HG02938 (cell line): ENCODE measurements at regions not wholly inside any gene's neighbourhood (a gene's known extent, or its start where the extent isn't known, plus 50 kb on each side); places are given as distances from the start of the nearest gene placed in this dataset.
A peak's percentile ranks its signal among the peaks of the same experiment; 100 is the strongest.

Source experiments
- ATAC-seq: cut with Tn5 transposase; IDR thresholded peaks from one replicate; pipeline ENCODE4 v1.9.1; 2021; ENCODE audit warnings: mild to moderate bottlenecking, moderate library complexity; ENCODE audit not compliant: unreplicated experiment

GRCh38 chr6:47118611-47119010 lies 76.5 kb upstream of the ADGRF1 start:
- ATAC-seq, result no peak

DNA sequence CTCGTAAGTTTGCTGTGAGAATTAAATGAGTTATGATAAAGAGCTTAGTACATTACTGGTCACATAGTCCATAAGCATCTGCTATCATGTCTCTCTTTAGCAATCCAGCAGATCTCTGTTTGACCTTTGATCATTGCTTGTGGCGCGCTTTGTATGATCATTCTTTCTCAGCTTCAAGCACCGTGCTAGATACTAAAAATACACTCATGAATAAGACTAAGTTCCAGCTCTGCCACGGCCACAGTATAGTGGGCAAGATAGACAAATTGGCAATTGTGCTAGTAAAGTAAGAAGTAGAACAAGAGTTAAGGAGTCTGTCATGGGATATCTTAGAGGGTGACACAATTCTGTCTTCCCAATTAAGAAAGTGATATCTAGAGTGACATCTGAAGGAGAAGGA lies 75.2 kb upstream of the ADGRF1 start:
- ATAC-seq, result no peak

DNA sequence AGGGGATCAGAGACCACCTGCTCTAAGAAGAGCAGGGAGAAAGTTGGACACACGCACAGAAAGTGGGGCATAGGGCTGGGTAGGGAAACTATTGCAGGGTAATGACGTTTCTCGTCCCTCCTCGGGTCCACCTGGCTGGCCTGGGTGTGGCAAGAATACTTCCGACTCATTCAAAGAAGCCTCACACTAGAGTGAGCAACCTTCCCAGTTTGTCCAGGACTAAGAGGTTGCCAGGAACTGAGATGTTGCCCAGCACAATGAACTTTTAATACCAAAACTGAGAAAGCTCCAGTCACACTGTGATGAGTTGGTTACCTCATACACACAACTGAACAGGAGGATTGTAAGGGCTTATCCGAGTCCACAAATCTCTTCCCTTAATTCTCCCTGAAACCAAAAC lies 74.5 kb upstream of the ADGRF1 start:
- no peak for ATAC-seq

- ATAC-seq, result no peak
Measured at GRCh38 chr6:47116086-47116485, 74.0 kb upstream of the ADGRF1 start.

GRCh38 chr6:47114460-47114859 lies 72.3 kb upstream of the ADGRF1 start:
- no peak for ATAC-seq

DNA sequence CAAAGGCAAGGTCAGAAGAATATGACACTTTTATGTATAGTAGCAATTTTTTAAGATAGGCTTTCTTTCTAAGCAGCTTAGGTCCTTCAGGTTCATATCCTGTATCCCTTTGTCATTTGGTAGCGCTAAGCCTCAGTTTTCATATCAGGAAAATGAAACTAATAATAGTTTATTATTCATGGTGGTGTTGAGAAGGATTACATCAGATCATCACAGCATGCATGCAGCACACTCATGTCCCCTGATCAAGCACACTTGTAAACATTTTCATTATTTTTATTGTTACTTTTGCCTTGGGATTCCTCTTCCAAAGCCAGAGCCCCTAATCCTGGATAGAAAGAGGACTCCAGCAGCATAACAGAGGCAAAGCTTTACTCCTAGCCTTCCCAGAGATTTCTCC lies 70.2 kb upstream of the ADGRF1 start:
- ATAC-seq, result no peak

DNA sequence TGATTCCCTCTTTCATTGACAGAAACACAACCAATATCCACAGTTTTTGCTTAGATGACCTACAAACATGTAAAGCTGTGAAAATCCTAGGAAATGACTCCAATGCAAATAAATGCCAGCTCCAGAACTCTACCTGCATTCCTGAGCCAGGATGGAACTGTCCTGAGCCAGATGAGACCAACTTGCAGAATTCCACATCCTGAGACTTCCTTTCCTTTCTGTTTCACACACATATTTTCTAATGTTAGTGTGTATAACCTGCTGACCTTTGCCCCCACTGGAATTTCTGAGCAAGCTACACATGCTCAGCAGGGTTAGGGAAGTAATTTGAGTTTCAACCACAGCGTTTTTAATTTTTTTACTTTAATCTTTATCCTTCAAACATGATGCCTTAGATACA lies 69.6 kb upstream of the ADGRF1 start:
- ATAC-seq, result no peak

DNA sequence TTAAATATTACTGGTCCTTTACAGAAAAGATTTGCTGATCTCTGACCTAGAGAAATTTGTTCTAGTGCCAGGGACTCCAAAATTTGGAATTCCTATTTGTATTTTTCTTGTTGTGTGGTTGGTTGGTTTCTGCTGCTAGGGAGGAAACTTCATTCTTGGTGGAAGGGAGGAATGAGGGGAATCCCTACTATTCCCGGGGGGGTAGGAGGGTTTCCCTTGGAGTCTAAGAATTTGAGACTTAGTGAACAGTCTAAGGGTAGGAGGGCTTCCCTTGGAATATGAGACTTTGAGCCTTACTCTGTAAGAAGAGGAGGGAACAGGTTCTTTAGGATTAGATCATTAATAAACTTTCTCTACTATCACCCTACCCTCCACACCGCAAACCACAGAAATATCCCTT lies 67.1 kb upstream of the ADGRF1 start:
- ATAC-seq, result no peak

DNA sequence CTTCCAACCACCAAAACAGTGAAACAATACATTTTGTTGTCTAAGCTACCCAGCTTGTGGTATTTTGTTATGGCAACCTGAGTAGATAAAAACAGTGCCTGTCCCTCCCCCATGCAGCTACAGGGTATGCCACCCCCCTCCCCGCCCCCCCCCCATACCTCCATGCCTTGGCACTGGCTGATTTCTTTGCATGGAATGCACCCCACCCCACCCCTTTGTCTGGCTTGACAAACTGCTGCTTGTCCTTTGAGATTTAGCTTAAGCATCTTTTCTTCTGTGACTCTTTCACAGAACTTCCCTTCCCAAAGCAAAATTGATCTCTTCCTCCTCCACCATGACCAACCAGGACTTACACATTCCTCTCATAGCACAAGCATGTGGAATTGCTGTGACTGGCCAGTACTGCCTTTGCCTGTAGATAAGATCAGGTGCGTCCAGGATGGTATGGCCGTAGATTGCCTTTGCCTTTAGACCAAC lies 64.6 kb upstream of the ADGRF1 start:
- no peak for ATAC-seq

GRCh38 chr6:47106216-47106615 lies 64.1 kb upstream of the ADGRF1 start:
- no peak for ATAC-seq

DNA sequence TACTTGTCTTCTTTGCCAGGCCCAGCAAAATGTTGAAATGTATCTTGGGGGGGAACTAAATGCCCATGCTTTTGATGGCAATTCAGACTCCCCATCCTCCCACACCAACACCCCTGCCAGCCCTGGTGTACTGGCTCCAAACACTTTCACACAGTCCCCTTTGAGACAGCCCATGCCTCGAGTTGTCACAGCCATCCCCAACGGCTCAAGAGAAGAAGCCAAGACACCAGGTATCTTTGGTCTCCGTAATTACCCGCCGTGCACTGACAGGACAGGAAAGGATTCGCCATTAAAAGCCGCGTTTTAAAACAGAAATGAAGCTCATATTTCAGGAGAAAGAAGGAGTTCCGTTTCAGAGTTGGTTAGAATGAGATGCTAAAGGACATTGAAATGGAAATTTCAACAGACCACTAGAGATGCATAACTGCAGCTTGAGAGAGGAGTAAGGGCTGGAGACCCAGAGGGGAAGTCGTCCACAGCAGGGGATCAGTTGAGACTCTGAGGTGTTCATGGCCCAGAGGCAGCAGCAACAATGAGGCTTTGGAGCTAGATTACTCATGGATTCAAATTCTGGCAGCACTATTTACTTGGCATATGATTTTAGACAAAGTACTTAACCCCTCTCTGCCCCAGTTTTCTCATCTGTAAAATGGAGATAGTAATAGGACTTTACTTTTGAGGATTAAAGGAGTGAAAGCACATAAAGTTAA lies 63.5 kb upstream of the ADGRF1 start:
- no peak for ATAC-seq

DNA sequence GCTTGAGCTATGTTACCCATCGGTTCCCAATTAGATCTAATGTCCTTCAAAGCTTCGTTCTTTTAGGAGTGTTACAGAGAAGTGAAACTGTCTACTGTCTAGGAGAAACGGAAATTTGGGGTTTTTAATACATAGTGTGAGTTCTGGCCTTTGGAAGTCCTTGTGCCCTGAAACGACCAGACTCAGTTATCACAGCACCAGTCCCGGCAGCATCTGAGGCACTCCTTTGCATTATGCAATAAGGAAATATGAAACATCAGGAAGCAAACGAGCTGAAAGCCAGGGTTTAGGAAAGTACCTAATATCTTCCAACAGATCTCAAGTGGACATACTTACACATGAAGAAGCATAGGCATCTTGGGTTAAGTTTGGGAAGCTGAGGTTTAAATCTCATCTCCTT lies 61.8 kb upstream of the ADGRF1 start:
- no peak for ATAC-seq

DNA sequence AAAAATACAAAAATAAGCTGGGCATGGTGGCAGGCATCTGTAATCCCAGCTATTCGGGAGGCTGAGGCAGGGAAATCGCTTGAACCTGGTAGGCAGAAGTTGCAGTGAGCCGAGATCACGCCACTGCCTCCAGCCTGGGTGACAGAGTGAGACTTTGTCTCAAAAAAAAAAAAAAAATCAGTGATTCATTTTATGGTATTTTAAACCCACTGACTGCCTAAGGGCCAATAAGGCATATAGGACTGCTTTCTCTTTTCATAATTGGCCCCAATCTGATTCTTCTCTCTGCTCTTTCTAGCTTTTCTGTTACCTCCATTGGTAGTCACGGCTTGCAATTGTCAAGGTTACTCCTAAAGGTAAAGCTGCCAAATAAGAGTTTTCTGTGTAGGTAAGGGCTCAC lies 60.2 kb upstream of the ADGRF1 start:
- ATAC-seq, result no peak

GRCh38 chr6:47098570-47098993 lies 56.5 kb upstream of the ADGRF1 start:
- no peak for ATAC-seq

GRCh38 chr6:47097092-47097945 lies 55.2 kb upstream of the ADGRF1 start:
- ATAC-seq, result peak; percentile 94

DNA sequence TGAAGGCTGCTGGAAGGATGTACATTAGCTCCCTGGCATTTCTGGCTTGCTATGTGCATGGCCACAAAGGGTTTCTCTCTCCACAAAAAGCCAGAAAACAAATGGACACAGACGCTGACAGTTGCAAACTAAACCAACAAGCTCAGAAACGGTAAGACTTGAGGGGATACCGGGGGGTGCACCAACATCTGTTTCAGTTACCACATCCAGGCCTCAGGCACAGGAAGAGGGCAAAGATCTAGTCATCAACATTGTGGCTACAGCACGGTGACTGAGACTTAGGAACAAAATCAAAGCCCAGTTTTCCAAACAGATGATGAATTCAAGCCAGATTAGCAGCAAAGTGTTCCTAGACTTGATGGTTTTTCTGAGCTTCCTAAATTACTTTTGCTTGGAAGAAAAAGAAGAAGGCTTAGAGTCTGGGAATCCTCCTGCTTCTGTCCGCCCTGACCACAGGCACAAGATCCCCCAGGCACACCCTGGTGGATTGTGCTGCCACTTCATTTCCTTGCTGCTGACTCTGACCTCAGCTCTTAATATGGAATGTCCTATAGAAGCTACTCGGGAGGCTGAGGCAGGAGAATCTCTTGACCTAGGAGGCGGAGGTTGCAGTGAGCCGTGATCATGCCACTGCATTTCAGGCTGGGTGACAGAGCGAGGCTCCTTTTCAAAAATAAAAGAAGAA lies 54.2 kb upstream of the ADGRF1 start:
- ATAC-seq, result no peak

DNA sequence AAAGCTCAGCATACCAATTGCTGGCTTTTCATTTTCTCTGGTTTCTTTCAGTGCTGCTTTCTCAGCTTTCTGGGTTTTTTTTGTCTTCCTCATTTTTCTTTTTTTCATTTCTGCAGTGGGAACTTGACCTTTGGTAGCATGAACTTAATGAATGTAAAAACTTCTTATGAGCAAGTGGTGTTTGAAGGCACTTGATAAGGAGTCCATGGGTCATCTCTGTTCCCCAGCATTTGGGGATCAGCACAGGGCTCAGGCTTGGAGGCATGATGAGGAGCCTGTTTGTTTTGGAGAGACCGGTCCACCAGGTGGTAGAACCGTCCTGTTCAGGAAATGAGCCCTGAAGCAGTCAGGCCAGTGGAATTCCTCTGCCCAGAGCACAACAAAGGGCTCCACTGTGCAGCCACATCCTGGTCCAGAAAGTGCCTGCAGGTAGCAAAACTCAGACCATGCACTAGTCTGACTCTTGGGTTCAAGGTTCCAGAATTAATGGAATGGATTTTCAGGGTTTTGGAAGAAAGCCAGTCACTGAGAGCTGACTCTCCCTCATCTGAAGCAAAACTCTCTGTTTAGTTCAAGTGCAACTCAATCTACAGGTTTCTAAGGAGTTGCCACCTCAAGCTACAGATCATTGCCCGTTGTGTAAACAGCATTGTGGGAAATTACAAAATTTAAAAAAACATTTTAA lies 52.3 kb upstream of the ADGRF1 start:
- no peak for ATAC-seq

DNA sequence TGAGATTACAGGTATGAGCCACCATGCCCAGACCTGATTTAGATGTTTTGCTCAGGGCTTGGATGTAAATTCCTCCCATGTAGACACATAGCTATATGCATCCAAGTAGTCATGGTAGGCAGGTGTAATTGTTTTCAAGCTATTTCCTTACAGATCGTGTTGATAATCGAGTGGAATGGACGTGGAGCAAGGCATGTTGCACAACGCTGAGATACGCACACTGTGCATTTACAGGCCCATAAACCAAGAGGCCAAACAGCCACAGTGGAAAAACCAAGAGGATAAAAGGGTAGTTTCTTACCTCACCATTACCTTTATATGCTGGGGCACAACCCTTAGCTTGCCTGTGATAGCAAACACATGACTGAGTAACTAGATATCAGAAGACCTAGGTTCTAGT lies 51.0 kb upstream of the ADGRF1 start:
- ATAC-seq, result no peak

DNA sequence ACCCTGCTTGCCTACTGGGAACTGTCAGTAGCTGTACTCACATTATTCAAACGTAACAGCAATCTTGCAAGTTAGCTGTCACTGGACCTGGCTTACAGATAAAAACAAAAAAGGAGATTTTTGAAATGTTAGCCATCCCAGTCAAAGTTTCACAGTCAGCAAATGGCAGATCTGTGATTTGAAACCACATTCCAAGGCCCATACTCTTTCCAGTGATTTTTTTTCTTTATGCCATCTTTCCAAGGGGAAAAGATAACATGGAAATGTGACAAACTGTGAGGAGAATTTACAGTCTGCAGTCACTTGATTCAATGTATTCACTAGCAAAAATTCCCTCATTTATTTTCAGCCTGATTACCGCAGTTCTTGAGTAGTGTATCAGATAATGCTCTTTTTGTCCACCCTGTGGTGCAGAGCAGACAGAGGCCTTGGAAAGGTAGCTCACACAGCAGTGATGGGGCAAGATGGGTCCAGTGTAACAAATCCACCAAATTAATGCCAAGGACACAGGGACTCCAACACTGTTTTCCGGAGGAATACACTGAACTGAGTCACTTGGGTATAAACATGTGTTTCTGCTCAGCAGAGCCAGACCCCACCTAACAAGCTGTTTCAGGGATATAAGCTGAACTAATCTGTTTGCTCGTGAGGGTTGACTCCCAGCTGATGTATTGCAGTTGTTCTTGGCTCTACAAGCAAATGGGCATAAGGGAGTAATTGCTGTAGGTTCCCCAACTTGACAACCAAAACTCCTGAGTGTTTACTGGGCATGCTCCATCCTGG lies 49.9 kb upstream of the ADGRF1 start:
- no peak for ATAC-seq
